C4-2B (cell line): ENCODE measurements at regions not wholly inside any gene's neighbourhood (a gene's known extent, or its start where the extent isn't known, plus 50 kb on each side); places are given as distances from the start of the nearest gene placed in this dataset.

Experiments
- ZFX ChIP-seq: fragments of 450-650 bp; IDR thresholded peaks from 2 replicates; pipeline ENCODE4 v1.6.1; 2017
- TF ChIP-seq, protein P1 (sequence below): fragments of 450-650 bp; conservative IDR thresholded peaks from 2 replicates; pipeline ENCODE4 v1.5.1; 2017; ENCODE audit warnings: mild to moderate bottlenecking

DNA sequence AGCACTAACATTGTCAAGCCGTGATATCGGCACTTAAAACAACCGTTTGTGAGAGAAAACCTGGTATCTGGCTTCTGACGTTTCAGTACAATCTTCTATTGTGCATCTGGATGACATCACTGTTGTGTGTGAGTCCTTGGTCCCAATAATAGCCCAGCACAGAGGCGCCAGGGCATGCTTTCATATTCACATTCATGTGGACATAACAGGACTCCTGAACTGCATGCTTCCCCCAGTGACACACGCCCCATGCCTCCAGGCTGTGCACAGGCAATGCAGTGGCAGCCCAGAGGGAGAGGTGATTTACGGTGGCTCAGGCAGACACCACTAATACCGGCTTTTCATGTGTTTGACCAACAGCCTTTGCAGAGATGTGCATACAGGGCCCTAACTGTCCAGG lies 58.1 kb downstream of the MRPL57 start:
- TF ChIP-seq, protein P1, sequence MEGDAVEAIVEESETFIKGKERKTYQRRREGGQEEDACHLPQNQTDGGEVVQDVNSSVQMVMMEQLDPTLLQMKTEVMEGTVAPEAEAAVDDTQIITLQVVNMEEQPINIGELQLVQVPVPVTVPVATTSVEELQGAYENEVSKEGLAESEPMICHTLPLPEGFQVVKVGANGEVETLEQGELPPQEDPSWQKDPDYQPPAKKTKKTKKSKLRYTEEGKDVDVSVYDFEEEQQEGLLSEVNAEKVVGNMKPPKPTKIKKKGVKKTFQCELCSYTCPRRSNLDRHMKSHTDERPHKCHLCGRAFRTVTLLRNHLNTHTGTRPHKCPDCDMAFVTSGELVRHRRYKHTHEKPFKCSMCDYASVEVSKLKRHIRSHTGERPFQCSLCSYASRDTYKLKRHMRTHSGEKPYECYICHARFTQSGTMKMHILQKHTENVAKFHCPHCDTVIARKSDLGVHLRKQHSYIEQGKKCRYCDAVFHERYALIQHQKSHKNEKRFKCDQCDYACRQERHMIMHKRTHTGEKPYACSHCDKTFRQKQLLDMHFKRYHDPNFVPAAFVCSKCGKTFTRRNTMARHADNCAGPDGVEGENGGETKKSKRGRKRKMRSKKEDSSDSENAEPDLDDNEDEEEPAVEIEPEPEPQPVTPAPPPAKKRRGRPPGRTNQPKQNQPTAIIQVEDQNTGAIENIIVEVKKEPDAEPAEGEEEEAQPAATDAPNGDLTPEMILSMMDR: no peak
- TF ChIP-seq ZFX: no peak
